Right renal cortex interstitium (tissue), 3 donors: ENCODE measurements at regions not wholly inside any gene's neighbourhood (a gene's known extent, or its start where the extent isn't known, plus 50 kb on each side); places are given as distances from the start of the nearest gene placed in this dataset.
"Not testable (repeated sequence)": the region's sequence is repeated elsewhere in the genome, so short reads cannot be mapped to it uniquely, and the experiment has no call there.

ENCODE experiments used
- DNase-seq, 3 donors: peaks; one replicate each; pipeline ENCODE4 v3.0.0-alpha.2; 2013; ENCODE audit warnings: low read depth in 3 of 3, low spot score in 2 of 3

DNA sequence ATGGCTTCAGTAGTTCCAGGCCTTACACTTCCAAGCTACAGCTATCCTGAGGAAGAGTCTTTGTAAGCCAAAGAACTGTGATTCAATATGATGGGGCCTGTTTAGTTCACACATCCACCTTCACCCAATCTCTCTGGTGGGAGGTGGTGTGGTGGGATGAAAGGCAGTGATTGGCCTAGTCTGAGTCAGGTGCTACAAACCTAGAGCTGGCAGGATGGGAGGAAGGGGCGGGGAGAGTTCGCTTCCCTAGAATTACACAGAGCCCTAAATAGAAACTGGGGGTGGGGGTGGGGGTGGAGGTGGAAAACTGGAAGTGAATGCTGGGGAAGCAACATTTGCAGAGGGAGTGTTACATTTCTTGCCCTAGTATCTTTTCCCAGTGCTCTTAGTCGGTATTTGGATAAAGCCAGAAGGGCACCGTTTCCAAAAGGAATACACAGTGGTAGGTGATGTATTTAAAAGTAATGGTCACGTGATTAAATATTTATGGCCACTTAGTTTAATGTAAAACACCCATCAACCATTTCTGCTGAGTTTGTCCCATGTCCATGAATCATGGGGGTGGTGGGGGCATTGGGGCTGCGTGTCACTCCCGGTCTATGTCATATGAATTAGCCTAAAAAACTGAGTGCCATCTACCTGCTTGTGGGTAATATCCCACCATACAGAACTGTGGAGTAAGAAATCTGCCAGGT lies 247.6 kb upstream of the PROK2 start:
- no peak for DNase-seq

DNA sequence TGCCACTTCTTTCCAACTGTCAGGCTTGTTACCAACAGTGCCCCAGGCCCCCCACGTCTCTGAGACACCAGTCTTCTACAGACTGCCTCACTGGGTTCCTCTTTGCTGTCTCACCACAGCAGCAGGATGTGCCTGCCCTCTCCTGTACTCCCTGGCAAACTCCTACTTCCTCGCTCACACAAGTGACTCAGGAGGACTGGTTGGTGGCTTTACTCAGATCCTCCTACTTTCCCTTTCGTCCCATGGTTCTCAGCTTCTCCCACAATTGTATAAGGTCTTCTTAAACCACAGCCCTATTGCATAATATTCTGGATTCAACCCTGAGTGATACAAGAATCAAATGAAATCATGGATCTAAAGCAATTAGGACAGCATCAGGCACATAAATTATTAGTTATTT lies 246.6 kb upstream of the PROK2 start:
- DNase-seq, result no peak

DNA sequence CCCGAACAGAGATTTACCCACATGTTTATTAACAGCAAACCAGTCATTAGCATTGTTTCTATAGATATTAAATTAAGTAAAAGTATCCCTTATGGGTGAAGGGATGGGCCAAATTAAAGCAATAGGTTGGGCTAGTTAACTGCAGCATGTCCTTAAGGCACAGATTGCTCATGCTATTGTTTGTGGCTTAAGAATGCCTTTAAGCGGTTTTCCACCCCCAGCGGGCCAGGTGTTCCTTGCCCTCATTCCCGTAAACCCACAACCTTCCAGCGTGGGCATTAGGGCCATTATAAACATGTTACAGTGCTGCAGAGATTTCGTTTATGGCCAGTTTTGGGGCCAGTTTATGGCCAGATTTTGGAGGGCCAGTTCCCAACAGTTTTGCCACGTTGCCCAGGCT lies 245.3 kb upstream of the PROK2 start:
- DNase-seq, result not testable (repeated sequence)

DNA sequence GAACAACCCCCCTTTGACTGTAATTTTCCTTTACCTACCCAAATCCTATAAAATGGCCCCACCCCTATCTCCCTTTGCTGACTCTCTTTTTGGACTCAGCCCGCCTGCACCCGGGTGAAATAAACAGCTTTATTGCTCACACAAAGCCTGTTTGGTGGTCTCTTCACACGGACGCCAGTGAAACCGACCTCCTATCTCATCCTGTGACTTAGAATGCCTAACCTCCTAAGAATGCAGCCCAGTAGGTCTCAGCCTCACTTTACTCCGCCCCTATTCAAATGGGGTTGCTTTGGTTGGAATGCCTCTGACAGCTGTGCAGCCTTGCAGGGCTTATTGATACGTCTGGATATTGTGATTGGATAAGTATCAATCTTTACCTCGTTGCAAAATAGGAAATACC lies 243.8 kb upstream of the PROK2 start:
- DNase-seq, result not testable (repeated sequence)

DNA sequence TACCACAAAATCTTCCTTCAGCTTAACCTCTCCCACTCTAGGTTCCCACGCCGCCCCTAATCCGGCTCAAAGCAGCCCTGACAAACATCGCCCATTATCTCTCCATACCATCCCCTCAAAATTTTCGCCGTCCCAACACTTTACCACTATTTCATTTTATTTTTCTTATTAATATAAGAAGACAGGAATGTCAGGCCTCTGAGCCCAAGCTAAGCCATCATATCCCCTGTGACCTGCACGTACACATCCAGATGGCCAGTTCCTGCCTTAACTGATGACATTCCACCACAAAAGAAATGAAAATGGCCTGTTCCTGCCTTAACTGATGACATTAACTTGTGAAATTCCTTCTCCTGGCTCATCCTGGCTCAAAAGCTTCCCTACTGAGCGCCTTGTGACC lies 243.4 kb upstream of the PROK2 start:
- not testable (repeated sequence) for DNase-seq

DNA sequence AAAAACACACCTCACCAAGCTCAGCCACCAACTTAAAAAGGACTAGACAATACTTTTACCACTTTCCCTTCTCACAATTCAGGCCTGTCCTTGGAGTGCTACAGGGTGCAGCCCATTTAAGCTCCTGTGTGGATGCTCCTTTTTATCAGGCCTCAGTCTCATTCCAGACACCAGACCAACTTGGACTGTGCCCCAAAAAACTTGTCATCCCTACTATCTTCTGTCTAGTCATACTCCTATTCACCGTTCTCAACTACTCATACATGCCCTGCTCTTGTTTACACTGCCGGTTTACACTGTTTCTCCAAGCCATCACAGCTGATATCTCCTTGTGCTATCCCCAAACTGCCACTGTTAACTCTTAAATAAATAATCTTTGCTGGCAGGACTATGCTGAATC lies 242.8 kb upstream of the PROK2 start:
- DNase-seq, result not testable (repeated sequence)

DNA sequence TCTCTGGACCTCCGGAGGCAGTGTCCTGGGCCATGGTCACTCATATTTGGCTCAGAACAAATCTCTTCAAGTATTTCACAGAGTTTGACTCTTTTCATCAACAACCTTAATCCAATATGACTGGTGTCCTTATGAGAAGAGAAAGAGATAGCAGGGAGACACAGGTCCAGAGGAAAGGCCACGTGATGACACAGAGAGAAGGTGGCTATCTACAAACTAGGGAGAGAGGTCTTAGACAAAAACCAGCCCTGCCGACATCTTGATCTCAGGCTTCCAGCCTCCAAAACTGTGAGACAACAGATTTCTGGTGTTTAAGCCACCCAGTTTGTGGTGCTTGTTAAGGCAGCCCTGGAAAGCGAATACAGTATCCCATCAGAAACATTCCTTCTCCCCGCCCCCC lies 237.1 kb upstream of the PROK2 start:
- DNase-seq, result no peak

DNA sequence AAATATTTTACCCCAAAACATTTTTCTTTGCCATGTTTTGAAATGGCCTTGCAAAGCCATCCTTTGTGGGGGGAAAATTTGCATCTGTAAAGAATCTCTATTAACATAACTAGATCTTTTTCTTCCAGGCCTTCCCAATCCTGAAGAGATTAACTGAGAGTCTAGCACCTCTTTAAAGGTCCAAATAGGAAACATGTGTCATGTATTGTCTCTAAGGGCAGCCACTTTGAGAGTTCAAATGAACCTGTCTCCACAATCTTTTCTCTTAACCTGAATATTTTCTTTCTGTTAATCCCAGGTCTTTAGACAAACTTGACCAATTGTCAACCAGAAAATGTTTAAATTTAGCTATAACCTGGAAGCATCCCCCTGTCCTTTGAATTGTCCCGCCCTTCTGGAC lies 236.6 kb upstream of the PROK2 start:
- DNase-seq, result no peak

DNA sequence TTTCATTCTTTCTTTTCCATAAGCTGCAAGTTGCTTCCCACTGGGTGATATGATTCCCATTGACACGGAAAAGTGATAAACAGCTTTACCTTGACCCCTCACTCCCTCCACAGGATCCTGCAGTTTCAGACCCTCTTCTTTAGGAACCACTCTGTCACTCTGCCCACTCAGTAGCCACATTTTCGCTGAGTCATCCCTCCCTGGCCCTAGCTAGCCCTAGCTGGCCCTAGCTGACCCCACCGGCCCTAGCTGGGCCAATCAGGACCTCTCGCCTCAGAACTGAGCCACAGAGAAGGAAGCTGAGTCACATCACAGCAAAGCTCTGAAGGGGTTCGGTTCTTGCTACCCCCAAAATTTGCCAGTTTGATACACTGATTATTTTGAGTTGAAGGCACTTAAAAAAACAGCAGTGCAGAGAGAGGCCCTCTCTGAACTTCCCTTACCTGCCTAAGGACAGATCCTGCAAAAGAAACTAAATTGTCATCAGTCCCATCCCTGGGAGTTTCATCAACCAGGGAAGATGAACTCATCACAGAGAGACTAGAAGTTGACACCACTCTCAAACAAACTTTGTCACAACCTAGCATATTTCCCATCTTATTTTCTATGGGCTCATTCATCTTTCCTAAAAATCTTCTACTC lies 233.5 kb upstream of the PROK2 start:
- no peak for DNase-seq

DNA sequence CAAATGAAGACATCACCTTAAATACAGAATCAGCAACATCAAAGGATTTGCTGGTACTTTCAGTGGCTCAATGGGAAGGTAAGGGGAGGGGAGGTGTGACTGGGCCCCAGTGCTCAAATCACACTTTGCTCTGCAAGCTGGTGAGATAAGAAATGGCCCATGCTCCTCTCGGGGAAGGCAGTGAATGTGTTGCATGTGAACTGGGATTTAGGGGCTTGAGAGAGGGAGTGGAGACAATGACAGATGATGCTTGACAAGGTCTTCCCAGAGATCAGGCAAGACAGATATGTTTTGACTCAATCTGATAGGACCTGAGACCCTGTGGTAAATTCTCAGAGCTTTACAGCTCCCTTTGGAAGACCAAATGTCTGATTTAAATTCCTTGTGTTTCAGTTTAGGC lies 233.0 kb upstream of the PROK2 start:
- DNase-seq, result no peak

DNA sequence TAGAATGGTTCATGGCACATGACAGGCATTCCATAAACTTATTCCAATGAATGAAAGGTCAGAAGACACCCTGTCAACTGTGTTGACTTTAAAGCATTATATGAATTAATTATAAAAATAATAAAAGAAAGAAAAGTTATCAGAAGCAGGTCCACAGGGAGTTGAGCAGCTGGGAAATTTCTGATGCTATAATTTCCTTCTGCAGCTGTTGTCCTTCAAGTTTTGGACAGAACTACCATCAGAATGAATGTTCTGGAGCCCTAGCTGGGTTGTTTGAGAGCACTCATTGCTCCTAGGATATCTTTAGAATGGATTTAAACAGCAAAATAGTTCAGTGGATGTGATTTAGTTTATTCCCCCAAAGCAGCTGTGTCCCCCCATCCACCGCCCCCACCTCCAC lies 232.4 kb upstream of the PROK2 start:
- DNase-seq, result no peak

DNA sequence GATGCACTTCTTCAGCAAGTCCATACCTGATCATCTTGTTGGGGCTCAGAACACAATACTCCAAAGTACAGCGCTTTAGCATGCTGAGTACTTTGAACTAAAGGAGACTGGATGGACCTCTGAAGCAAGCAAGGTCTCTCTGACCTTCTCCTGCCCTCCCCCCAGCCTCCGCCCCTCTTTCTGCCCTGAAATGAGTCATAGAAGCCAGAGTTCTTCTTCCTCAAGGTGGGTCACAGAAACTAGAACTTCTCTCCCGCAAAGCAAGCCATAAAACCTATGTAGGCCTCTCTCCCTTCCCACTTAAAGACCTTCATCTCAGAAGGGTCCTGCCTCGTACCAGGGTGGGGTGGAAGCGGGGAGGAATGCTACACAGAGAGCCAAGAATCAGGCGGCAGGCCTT lies 230.5 kb upstream of the PROK2 start:
- DNase-seq, result no peak

DNA sequence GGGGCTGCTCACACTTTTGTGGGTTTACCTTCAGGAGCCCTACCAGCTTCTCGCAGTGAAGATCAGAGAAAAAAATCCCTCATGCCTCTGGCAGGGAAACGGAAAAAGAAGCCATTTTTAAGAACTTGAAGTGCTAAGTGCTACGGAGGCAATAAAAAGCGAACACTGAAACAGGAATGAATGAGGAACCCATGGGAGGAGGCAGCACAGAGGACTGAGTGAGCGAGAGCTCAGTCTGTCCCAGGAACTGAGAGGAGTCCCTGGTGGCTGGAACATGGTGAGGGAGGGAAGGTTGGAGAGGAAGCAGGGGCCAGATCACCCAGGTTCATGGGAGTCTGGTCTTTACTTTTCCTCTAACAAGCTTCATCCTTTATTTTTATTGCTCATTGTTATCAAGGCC lies 228.1 kb upstream of the PROK2 start:
- DNase-seq, result no peak

DNA sequence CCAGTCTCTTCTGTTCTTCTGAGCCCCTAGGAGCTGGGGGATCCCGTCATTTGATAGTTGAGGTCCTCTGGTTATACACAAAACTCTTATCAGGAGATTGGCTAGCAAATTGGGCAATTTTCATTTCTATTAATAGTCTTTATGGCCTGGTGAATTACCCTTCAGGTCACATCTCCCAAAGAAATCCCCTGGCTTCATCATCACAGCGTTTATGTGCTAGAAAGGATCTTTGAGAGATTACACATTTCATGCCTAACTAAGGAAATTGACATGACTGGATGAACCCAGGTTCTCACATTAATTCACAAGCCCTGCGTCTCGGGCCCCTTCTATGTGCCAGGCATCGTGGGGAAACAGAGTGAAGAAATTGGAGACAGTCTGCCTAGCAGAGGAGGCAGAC lies 227.4 kb upstream of the PROK2 start:
- DNase-seq, result no peak

DNA sequence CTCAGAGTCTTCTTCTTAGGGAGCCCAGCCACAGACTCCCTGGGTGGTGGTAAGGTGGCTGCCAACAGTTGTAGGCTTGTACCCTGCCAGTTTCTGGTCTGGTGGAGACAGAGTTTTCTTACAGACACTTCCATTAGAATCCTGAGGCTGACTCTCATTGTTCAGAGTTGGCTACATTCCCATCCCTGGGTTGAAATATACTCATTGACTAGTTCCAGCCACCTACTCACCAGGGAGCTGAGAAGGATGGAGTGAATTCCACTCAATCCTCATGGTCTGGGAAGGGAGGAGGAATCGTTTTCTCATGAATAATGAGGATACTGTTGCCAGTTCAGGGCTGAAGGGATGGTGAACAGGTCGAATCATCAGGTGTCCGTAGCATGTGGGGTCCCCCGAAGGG lies 226.5 kb upstream of the PROK2 start:
- no peak for DNase-seq

DNA sequence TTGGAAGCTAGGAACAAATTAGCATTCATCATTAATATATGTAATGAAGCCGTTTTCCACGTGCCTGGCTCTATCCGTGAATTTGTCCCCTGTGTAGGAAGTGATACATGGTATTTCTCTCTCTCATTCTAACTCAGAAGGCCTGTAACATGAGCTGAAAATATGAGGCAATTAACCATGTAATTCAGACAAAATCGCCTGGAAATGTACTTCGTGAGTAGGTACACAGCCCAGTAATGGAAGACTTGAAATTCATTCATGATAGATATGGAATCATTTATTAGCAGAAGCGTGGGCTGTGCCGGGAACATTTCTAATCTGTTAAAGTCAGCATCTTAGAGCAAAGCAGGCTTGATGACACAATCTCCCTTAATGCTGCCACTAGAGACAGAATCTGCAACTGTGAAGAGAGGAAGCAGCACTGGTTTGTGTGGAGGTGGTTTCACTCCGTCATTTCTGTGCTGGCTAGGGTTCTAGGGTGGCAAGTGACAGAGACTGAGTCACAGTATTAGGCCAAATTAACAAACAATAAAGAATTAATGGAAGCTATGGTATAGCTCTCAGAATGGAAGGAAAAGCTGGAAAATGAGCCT lies 225.0 kb upstream of the PROK2 start:
- DNase-seq, result no peak

DNA sequence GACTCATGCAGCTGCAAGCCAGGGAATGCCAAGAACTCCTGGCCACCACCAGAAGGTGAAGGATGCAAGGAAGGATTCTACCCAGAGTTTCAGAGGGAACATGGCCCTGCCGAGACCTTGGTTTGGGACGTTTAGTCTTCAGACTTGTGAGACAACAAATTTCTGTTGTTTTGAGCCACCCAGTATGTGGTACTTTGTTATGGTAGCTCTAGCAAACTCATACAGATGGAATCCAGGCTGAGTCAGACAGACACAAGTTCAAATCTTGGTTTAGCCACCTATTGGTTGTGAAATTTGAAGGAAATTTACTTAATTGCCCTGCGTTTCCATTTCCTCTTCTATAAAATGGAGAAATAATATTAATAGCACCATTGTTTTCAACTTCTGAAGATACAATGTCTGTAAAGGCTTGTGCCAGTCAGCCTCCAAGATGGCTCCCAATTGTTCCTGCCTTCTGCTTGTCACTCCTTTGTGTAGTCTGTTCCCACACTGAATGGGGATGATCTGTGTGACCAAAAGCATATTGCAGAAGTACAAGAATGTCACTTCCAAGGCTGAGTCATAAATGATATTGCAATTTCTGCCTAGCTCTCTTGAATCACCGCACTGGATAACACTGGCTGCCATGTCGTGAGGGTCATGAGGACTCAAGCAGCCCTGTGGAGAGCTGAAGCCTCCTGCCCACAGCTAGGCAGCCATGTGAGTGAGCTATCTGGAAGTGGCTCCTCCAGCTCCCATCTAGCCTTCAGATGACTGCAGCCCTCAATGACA lies 223.5 kb upstream of the PROK2 start:
- DNase-seq, result no peak

DNA sequence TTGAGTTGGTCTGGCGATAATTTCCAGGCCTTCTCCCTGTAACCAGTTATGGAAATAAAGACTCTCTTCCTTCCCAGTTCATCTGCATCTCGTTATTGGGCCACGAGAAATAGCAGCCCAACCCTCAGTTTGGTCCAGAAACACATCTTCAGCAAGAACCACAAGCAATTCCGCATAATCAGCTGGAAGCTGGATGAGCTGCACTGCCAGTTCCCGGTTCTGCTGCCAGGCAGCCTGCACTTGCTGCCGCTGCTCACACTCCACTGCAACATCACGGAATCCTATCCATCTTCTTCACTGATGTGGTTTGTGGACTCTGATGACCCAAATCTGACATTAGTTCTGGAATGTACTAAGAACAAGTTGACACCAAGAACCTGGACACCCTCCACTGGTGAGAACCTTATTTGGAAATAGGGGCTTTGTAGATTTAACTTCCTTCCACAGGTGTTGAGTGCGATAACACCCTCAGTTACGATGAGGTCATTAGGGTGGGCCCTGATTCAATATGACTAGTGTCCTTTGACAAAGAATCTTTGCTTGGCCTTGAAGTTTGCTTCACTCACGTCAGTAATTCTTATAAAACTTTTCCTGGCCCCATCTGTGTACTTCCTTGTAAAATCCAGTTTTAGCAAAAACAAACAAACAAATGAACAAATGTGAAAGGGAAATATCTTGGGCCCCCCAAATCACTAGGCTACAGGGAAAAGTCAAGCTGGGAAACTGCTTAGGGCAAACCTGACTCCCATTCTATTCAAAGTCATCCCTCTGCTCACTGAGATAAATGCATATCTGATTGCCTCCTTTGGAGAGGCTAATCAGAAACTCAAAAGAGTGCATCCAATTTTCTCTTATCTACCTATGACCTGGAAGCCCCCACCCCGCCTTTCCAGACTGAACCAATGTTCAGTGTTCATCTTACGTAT lies 221.9 kb upstream of the PROK2 start:
- no peak for DNase-seq

DNA sequence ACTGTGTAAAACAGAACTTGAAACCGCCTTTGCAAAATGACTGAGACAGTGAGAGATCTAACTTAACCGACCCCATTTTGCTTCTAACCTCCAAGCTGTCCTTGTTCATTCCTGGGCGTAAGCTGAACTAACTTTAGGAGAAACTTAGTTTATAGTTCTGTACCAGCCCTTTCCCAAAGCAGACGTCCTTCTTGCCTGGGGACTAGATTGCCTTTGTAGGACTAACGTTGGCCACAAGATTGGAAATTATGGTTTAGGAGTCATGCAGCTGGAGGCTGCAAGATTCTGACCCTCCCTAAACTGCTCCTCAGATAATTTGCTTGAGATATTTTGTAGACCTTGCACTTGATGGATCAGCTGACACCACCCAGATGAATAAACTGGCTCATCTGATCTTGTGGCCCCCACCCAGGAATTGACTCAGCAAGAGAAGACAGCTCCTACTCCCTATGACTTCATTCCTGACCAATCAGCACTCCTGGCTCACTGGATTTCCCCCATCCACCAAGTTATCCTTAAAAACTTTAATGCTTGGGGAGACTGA lies 219.9 kb upstream of the PROK2 start:
- no peak for DNase-seq

DNA sequence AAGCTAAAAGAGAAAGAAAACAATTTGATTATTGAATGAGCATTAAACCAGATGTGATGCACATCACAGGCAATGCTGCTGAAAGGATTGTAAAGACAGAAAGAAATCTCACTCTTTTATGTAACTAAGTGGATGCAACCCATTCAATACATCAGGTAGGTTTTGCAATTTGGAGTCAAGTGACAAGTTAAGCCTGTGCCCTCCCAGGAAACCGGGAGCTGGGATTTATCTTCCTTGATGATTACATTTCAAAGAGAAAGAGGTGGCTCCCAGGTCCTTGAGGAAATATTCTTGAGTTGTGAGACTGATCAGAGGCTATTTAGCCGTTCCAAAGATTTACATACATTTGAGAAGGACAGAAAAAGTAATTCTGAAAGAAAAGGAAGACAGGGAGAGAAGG lies 219.0 kb upstream of the PROK2 start:
- DNase-seq, result no peak
